Stimulated activated CD8-positive, alpha-beta memory T cell treated with anti-CD3 and anti-CD28 coated beads, Interleukin-2, amount 100 ng/mL, for 1 hour (primary cell): ENCODE measurements at regions not wholly inside any gene's neighbourhood (a gene's known extent, or its start where the extent isn't known, plus 50 kb on each side); places are given as distances from the start of the nearest gene placed in this dataset.
"Not testable (repeated sequence)": the region's sequence is repeated elsewhere in the genome, so short reads cannot be mapped to it uniquely, and the experiment has no call there.

Experiments used
- DNase-seq, 2 donors: peaks; one replicate each; pipeline ENCODE4 v3.0.0-alpha.2; 2020; ENCODE audit warnings: low read depth in 2 of 2

- DNase-seq, result not testable (repeated sequence)
Measured at GRCh38 chr15:26186138-26186537, 323.0 kb upstream of the ATP10A start.

- no peak for DNase-seq
Measured at GRCh38 chr15:26182441-26182840, 319.3 kb upstream of the ATP10A start.

DNA sequence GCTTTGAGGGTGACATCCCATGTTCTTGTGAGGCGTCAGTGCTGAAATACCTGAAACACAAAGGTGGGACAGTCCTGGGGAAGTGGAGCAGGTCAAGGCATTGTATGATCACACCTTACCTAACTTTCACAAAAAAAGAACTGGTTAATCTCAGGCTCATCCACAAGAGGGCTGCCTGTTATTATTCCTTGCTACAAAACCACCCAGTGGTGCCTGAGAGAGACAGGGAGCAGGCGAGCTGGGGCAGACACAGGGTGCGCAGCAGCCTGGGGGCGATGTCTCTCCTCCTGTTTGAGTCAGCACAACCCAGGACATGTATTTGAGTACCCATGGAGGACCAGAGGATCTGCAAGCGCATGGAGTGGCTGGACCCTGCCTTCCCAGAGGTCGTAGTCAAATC lies 316.8 kb upstream of the ATP10A start:
- DNase-seq, result no peak

DNA sequence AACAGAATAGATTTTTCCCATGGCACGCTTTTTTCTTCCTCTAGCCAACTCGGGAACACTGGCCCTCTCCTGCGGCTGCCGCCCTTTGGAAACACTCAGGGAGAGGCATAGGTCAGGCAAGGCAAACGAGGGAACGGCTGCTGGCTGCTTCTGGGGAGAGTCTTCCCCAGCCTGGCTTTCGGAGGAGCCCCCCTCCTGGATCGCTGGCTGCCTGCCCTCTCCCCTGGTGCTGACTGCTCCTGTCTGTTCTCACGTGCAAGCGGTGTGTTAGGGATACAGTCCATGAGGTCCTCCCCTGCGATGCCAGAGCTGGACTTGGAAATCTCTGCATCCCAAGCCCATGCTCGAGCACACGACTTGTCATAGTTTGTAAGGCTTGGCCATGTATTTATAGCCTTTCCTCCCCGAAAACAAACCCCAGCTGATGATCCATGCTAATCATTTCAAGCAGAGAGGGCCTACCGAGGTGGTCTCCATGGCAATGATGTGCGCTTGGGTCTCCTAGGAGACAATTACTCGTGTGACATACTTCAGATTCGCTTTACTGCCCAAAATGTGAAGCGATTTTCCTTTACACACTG lies 315.6 kb upstream of the ATP10A start:
- no peak for DNase-seq

DNA sequence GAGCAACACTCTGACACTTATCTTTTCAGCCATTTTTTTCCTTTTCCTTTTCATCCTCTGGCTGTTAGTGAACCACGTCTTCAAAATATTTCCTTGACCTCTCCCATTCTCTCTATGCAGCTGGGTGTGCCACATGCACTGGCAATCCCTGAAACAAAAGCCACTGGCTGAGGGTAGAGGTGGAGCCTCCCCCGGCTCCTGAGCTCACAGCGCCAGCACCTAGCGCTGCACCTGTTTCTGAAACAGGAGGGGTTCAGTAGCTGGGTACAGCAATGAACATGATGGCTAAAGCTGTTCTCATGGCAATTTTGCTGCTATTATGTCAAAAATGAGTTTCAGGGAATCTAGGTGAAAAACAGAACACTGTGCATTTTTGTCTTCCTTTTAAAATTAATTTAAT lies 314.7 kb upstream of the ATP10A start:
- DNase-seq, result no peak

- DNase-seq, result no peak
Measured at GRCh38 chr15:26176831-26177230, 313.7 kb upstream of the ATP10A start.

GRCh38 chr15:26171266-26171665 lies 308.1 kb upstream of the ATP10A start:
- DNase-seq, result no peak

DNA sequence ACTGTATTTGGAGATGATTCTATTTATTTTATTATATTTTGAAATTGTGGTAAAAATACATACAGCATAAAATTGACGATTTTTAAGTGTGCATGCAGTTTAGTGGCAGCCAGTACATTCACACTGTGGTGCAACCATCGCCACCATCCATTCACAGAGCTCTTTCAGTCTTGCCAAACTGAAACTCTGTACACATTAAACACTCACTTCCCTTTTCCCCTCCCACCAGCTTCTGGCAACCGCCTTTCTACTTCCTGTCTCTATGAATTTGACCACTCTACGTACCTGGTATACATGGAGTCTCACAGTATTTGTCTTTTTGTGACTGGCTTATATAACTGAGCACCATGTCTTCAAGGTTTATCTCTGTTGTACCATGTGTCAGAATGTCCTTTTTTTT lies 303.3 kb upstream of the ATP10A start:
- no peak for DNase-seq

DNA sequence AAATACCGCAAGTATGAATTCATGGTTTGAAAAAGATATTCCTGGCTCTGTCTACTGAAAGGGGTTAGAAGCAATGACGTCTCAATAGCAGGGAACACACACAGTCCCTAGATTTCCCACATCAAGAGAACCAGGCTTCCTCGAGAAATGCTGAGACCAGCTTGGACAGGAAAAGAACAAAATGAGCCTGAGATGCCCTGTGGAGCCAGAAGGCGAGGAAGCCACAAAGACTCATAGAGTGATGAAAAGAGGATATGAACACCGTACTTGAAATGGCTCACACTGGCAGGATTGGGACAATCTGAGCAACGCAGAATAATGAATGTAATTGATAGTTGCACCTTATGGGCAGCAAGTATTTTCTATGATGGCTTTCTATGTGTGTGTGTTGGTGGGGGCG lies 302.4 kb upstream of the ATP10A start:
- DNase-seq, result no peak

DNA sequence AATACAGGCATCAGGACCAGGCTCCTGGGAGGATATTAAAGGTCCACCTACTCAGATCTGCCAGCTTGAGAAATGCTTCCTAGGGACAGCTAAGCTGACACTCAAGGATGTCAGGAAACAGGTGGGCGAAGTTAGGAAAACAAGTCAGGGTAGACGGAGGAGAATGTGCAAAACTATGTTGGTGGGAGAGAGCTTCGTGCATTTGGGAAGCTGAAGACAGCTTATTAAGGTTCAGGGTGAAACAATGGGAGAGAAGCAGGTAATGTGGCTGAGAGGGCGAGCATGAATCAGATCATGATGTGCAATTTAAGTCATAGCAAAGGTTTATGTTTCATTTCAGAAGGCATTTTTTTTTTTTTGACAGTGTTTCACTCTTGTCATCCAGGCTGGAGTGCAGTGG lies 297.2 kb upstream of the ATP10A start:
- DNase-seq, result no peak

DNA sequence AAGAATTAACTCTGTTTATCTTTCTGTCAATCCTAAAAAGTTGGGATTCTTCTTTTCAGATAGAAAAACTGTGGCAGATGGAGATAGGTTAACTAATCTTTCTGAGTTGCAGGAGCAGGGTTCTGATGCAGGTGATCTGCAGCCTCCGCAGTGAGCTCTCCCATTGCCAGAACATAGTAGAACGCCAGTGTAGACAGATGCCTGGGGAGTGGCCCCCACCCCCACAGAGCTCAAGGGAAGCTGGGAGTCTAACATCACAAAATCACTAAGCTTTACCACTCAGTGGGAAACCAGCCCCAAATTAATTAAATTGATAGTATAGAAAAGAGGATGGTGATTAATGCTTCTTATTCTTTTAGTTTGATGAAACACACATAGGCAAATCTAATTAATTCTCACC lies 295.0 kb upstream of the ATP10A start:
- no peak for DNase-seq

DNA sequence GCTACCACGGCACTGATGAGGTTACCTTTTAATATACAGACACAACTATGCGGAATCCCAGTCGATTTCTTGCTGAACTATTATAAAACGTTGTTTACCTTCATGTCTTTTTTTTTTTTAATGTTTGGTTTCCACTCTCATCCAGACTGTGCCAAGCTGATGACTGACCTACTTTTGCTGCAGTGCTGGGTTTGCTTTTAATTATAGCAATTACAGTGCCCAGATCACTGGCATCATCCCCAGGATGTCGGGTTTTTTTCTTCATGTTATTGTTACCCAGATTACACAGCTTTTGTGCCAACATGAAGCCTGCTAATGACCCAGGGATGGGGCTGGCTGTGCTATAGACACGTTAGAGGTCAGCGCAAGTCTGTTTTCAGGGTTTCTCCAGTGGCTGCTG lies 294.0 kb upstream of the ATP10A start:
- DNase-seq, result no peak

GRCh38 chr15:26156051-26156450 lies 292.9 kb upstream of the ATP10A start:
- no peak for DNase-seq

DNA sequence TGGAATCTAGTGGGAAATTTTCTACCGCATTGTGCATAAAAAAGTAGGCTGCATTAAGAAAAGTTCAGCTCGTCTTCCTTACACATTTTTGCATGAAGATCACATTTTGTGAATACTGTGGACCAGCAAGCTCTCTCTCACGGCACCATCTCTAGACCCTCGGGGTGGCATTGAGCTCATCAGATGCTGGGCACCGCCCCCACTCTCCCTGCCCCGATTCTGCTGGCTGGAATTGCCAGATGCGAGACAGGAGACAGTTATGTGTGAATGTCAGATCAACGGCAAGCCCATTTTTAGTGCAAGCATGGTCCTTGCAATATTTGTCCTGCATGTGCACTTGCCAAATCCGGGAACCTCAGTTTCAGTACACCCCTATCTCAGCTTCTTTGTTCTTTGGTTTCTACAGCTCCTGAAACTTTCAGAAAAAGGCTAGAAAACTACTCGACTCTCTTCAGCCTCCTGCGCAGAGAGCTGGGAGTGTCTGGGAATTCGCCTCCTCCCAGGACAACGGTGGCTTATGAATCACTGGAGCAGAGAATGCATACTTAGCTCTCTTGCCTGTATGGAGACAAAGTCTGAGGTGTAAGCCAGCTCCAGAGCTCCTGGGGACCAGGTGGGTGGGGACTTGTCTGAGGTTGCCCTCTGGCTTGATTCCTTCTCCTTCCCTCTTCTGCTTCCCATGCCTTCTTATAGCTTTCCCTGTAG lies 285.2 kb upstream of the ATP10A start:
- no peak for DNase-seq

DNA sequence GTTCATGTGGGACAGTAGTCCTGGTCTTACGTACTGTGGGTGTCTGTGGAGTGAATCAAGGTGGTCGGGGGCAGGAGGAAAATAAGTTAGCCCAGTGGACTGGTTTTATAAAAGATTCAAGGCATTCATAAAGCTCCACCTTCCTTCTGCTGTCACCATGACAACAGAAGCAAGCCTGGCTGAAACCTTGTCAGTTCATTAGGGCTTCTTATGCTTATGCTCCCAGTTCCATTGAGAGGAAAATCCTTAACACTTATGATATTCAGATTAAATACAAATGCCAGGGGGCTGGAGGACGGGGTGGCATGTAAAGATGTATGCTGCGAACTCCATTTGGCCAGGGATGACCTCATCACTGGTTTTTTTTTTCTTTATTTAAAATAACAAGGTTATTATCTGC lies 283.1 kb upstream of the ATP10A start:
- no peak for DNase-seq

DNA sequence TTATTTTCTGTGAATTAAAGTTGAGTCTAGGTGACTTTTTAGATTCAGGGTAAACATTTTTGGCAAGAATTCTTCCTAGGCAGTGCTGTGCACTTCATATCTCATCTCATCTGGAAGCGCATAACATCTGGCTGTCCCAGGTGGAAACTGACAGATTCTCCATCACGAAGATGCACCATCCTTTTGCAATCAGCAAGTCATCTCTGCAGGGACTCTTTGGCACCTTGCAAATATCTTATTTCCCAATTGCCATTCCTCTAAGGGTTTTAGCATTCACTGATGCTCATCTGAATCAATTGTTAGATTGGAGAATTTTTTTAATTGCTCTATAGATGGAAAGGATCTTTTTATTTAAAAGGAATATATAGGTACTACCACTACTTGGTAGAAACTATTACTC lies 282.7 kb upstream of the ATP10A start:
- no peak for DNase-seq

GRCh38 chr15:26144836-26145235 lies 281.7 kb upstream of the ATP10A start:
- no peak for DNase-seq

DNA sequence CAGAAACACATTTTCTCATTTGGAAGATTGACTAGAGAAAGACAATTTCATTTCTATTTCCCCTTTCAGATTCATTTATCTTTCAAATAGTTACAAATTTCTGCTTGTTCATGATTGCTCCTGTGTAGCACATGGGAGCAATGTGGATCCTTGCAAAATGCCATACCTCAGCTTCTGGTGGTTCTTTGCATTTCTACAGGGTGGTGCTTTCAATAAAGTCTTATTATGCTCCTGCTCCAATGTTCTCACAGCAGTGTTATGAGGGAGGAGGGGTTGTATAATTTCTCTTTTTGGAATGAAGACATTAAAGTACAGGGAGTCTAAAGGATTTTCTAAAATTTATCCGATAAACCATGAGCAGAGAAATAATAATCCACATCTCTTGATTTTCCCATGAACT lies 280.1 kb upstream of the ATP10A start:
- DNase-seq, result no peak

- DNase-seq, result no peak
Measured at GRCh38 chr15:26134812-26135211, 271.7 kb upstream of the ATP10A start.

DNA sequence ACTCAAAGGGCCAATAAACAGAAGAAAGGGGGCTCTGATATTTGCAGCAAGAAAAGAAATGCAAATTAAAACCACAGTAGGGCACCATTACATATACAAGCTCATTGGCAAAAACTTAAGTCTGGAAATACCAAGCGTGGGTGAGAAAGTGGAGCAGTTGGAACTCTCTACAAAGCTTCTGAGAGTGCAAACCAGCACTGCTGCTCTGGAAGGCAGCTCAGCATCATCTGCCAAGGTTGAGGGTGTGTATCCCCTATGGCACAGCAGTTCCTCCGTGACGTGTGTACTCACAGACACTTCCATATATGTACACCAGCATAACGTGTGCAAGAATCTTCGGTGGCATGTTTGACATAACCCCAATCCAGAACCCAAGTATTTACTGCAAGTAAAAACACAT lies 271.0 kb upstream of the ATP10A start:
- no peak for DNase-seq

- no peak for DNase-seq
Measured at GRCh38 chr15:26132811-26133210, 269.7 kb upstream of the ATP10A start.

- no peak for DNase-seq
Measured at GRCh38 chr15:26129852-26130251, 266.7 kb upstream of the ATP10A start.

DNA sequence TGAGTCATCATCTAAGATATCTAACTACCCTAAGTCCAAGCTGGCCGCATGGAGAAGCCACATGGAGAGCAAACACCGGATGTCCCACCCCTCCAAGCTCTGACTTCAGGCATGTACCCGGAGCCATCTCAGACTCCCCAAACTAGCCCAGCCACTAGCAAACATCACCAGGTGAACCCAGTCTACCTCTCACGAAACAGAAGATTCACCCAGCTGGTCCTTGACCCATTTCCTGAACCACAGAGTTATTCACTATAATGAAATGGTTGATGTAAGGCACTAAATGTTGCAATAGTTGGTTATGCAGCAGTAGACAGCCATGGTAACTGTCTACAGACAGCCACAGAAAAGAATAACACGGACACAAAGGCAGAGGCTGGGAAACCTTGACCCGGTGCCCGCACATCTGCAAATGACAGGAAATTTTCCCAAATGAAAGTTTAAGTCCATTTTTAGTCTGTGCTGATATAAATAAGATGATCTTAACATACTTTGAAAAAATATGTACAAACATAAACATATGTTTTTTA lies 265.5 kb upstream of the ATP10A start:
- no peak for DNase-seq
